ENCODE measurements at regions not wholly inside any gene's neighbourhood (a gene's known extent, or its start where the extent isn't known, plus 50 kb on each side); places are given as distances from the start of the nearest gene placed in this dataset.

DNA sequence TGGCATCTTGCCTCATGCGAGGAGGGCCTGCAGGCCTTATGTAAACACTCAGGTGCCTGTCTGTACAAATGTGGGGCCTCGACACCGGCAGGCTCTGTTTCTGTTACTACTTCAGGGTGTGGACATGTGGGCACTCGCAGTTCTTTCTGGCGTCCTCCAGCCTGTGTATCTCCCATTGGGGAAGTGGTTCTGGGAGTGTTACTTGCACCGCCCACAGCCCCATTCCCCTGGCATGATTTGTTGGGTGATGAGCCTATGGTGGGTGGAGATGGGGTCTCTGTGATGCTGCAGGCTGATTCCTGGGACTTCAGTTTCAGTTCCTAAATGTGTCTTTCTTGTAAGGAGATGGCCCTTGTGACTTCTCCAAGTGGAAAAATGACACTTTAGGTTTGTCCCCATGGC, 82.1 kb upstream of the PITX1 start:
- no peak for TF ChIP-seq CTCF (IDR thresholded peaks at IDR 0.05; ENCODE audit: low read length)
- no peak for TF ChIP-seq EZH2 (optimal IDR thresholded peaks at IDR 0.05; ENCODE audit: low read depth, low read length)
- TF ChIP-seq EZH2phosphoT487 (IDR thresholded peaks at IDR 0.05; ENCODE audit: low read length): no peak
